ENCODE measurements at regions not wholly inside any gene's neighbourhood (a gene's known extent, or its start where the extent isn't known, plus 50 kb on each side); places are given as distances from the start of the nearest gene placed in this dataset.

DNA sequence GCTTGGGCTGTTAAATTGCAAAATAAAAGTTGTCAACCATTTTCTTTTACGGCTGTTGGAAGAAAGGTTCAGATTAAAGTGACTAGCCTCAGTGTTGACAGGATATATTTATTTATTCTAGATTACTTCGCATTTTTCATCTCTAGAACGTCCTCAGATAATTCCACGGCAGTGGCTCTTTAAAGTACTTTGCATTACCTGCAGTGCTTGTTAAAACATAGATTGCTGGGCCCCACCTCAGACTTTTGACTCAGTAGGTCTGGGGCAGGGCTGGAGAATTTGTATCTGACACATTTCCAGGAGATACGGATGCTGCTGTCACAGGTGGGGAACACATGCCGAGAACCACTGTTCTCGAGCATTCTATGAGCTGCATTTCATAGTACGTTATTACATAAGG, 292.7 kb downstream of the EDEM1 start:
- Histone ChIP-seq H3K9me3 (no peaks in the 10 kb centered on the region), H3K27ac (no peak overlapping the region), H3K36me3 (no peaks in the 10 kb centered on the region), H3K4me1 (no peaks in the 10 kb centered on the region), H3K27me3 (no peaks in the 10 kb centered on the region), H3K4me3 (no peak overlapping the region)
- no peak for DNase-seq
- TF ChIP-seq, protein P1, sequence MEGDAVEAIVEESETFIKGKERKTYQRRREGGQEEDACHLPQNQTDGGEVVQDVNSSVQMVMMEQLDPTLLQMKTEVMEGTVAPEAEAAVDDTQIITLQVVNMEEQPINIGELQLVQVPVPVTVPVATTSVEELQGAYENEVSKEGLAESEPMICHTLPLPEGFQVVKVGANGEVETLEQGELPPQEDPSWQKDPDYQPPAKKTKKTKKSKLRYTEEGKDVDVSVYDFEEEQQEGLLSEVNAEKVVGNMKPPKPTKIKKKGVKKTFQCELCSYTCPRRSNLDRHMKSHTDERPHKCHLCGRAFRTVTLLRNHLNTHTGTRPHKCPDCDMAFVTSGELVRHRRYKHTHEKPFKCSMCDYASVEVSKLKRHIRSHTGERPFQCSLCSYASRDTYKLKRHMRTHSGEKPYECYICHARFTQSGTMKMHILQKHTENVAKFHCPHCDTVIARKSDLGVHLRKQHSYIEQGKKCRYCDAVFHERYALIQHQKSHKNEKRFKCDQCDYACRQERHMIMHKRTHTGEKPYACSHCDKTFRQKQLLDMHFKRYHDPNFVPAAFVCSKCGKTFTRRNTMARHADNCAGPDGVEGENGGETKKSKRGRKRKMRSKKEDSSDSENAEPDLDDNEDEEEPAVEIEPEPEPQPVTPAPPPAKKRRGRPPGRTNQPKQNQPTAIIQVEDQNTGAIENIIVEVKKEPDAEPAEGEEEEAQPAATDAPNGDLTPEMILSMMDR (IDR thresholded peaks at IDR 0.05) = no peak
- no peak for TF ChIP-seq POLR2A (IDR thresholded peaks at IDR 0.05)

DNA sequence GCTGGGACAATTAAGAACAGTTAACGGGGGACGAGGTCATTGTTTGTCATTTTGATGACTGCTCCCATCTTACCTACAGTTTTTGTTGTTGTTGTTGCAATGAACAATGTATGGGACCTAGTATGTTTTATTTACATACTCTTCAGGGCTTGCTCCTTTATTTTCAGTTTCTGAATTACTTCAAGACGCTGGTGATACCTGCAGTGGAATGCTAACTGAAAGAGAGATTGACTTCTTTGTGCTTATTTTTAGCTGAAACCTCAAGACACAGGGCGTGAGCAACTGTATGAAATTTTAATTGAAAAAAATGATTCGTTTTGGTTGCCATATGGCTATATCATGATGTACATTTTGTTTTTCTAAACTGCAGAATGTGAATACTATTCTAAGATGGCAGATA, 297.9 kb downstream of the EDEM1 start:
- DNase-seq = no peak
- H3K27me3 ChIP-seq = no peaks in the 10 kb centered on the region
- H3K4me1 ChIP-seq = no peaks in the 10 kb centered on the region
- no peaks in the 10 kb centered on the region for H3K9me3 ChIP-seq
- no peak overlapping the region for H3K4me3 ChIP-seq
- H3K27ac ChIP-seq = no peak overlapping the region
- H3K36me3 ChIP-seq = no peaks in the 10 kb centered on the region
- TF ChIP-seq, protein P1 (IDR thresholded peaks at IDR 0.05) = no peak

DNA sequence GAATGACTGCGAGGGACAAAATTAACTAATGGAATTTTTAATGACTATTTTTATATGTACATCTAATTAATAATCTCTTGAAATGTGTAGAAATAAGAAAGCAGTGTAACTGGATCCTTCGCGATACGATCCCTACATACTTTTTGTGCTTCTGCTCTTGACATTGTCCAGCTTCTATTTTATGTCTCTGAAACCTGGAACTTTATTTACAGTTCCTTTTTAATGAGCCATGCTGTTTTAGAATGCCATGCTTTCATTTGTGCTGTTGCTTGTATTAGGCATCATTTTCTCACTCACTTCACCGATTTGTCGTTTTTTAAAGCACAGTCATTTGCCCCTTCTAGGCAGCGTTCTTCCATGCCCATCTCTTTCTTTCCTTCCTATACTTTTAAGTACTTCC, 301.3 kb downstream of the EDEM1 start:
- H3K4me3 ChIP-seq = no peak overlapping the region
- TF ChIP-seq POLR2A (IDR thresholded peaks at IDR 0.05) = no peak
- TF ChIP-seq, protein P1 (IDR thresholded peaks at IDR 0.05) = no peak
- no peaks in the 10 kb centered on the region for H3K4me1 ChIP-seq
- DNase-seq = no peak
- H3K9me3 ChIP-seq = no peaks in the 10 kb centered on the region
- H3K27me3 ChIP-seq = no peaks in the 10 kb centered on the region
- no peaks in the 10 kb centered on the region for H3K36me3 ChIP-seq
- no peak overlapping the region for H3K27ac ChIP-seq

DNA sequence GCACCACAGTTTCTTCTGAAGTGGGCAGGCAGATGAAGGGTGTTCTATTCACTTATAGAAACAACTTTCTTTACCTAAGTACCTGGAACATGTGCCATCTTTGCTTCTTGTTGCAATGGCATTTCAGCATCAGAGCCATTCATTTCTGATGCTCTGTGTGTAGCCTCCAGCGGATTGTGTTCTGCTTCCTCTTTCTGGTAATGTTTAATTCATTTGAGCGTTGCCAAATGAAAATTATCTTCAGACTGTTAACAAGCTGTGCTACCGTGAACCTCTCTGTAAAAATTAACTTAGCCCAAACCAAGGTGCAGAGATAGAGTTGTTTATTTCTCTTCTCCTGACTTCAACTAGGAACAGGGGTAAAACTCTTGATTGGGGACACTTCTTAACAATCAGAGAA, 302.0 kb downstream of the EDEM1 start:
- H3K27ac ChIP-seq = no peak overlapping the region
- no peak overlapping the region for H3K4me3 ChIP-seq
- no peak for DNase-seq
- H3K4me1 ChIP-seq = no peaks in the 10 kb centered on the region
- no peaks in the 10 kb centered on the region for H3K36me3 ChIP-seq
- TF ChIP-seq, protein P1 (IDR thresholded peaks at IDR 0.05) = no peak
- TF ChIP-seq POLR2A (IDR thresholded peaks at IDR 0.05) = no peak
- H3K9me3 ChIP-seq = no peaks in the 10 kb centered on the region
- no peaks in the 10 kb centered on the region for H3K27me3 ChIP-seq

DNA sequence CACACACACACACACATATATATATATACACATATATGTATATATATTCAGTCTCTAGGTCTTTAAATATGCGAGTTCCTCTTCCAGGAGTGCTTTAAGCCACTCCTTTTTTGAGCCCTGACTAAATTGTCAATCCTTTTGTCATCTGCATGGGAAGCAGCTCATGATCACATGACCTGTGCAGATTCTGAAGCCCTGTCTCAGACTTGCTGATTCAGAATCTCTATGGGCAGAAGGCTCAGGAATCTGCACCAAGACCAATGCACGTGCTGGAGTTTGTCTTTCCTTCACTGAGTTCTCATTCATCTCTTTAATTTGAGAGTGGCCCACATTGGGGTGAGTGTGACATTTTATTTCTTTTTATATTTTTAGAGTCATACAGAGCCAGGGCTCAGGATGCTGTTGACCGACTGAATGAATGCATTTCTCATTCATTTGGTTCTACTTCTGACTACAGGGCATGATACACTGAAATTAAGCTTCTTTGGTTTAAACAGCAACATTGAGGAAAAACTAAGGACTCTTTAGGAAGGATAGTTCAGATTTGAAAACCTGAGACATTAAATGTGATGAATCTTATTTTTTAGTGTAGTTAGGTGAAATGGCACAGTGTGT, 307.5 kb downstream of the EDEM1 start:
- Histone ChIP-seq H3K4me1 (no peaks in the 10 kb centered on the region), H3K4me3 (no peak overlapping the region), H3K27ac (no peak overlapping the region), H3K27me3 (no peaks in the 10 kb centered on the region), H3K36me3 (no peaks in the 10 kb centered on the region), H3K9me3 (no peaks in the 10 kb centered on the region)
- no peak for DNase-seq
- no peak for TF ChIP-seq POLR2A (IDR thresholded peaks at IDR 0.05)
- TF ChIP-seq, protein P1 (IDR thresholded peaks at IDR 0.05) = no peak

DNA sequence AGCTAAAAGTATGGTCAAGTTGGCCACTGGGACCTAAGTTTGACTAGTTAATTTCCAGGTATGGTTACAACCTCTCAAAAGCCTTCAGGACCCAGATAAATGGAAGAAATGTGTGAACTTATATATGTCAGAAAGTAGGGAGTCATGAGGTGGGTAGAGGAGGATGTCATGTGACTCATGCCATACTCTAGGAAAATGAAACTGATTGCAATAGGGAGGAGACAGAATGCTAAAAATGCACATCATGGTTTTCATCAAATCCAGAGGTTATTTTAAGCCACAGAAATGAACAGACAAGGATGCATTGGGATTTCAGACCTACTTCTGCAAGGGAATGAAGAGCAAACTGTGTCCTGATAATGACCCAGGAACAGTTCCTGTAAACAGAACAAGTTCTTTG, 310.0 kb downstream of the EDEM1 start:
- no peak for TF ChIP-seq POLR2A (IDR thresholded peaks at IDR 0.05)
- TF ChIP-seq, protein P1 (IDR thresholded peaks at IDR 0.05) = no peak
- Histone ChIP-seq H3K9me3 (no peaks in the 10 kb centered on the region), H3K4me1 (no peaks in the 10 kb centered on the region), H3K4me3 (no peak overlapping the region), H3K27ac (no peak overlapping the region), H3K27me3 (no peaks in the 10 kb centered on the region), H3K36me3 (no peaks in the 10 kb centered on the region)
- no peak for DNase-seq

Data from Peyer's patch (tissue), 4 donors.